Neuronal stem cell (in vitro differentiated cells): ENCODE measurements at regions not wholly inside any gene's neighbourhood (a gene's known extent, or its start where the extent isn't known, plus 50 kb on each side); places are given as distances from the start of the nearest gene placed in this dataset.

Source experiments
- DNase-seq: peaks from one replicate; pipeline ENCODE4 v3.0.0-alpha.2; 2013; ENCODE audit warnings: low spot score
- H2AFZ ChIP-seq: one replicate; pipeline ENCODE4 v1.6.1; 2013; ENCODE audit warnings: mild to moderate bottlenecking, low read length, inconsistent platforms
- H2AK5ac ChIP-seq: 2 replicates; pipeline ENCODE4 v1.6.1; 2013; ENCODE audit warnings: low read depth, mild to moderate bottlenecking, inconsistent platforms, low read length, moderate library complexity, mixed read lengths
- H2BK120ac ChIP-seq: 2 replicates; pipeline ENCODE4 v1.6.1; 2013; ENCODE audit warnings: low read depth, mild to moderate bottlenecking, inconsistent platforms, low read length, moderate library complexity, mixed read lengths
- H2BK12ac ChIP-seq: one replicate; pipeline ENCODE4 v1.6.1; 2013; ENCODE audit warnings: low read length, inconsistent platforms
- H2BK15ac ChIP-seq: 2 replicates; pipeline ENCODE4 v1.6.1; 2013; ENCODE audit warnings: mild to moderate bottlenecking, low read length, inconsistent platforms, mixed read lengths
- H2BK5ac ChIP-seq: one replicate; pipeline ENCODE4 v1.6.1; 2013; ENCODE audit warnings: inconsistent platforms, mild to moderate bottlenecking, low read length, moderate library complexity
- H3K14ac ChIP-seq: one replicate; pipeline ENCODE4 v1.6.1; 2013; ENCODE audit warnings: low read length, inconsistent platforms
- H3K18ac ChIP-seq: 2 replicates; pipeline ENCODE4 v1.6.1; 2013; ENCODE audit warnings: low read length, inconsistent platforms
- H3K23ac ChIP-seq: 2 replicates; pipeline ENCODE4 v1.6.1; 2013; ENCODE audit warnings: low read depth, mild to moderate bottlenecking, mixed read lengths, low read length, inconsistent platforms; ENCODE audit not compliant: poor library complexity
- H3K27ac ChIP-seq: replicated peaks from 3 replicates; pipeline ENCODE4 v1.5.1; 2013; ENCODE audit warnings: low read length, inconsistent platforms
- H3K27me3 ChIP-seq, 3 experiments: 2 replicates each; pipeline ENCODE4 v1.6.1; 2013; ENCODE audit warnings: low read length in 3 of 3, mild to moderate bottlenecking in 2 of 3, inconsistent platforms in 1 of 3, low read depth in 1 of 3, mixed read lengths in 1 of 3, moderate library complexity in 1 of 3; ENCODE audit not compliant: control insufficient read depth in 3 of 3, insufficient read depth in 3 of 3
- H3K36me3 ChIP-seq, 2 donors: replicated peaks in 1 of 2; 2 replicates each; pipeline ENCODE4 v1.6.1; 2013; ENCODE audit warnings: low read length in 2 of 2; ENCODE audit not compliant: control insufficient read depth in 2 of 2, insufficient read depth in 2 of 2
- H3K4ac ChIP-seq: 2 replicates; pipeline ENCODE4 v1.6.1; 2013; ENCODE audit warnings: inconsistent platforms, mild to moderate bottlenecking, low read length, moderate library complexity
- H3K4me1 ChIP-seq, 2 donors: 1 replicate in 1 of 2; 2 replicates in 1 of 2; pipeline ENCODE4 v1.6.1; 2013; ENCODE audit warnings: low read length in 2 of 2, low read depth in 1 of 2; ENCODE audit not compliant: control insufficient read depth in 2 of 2, insufficient read depth in 1 of 2
- H3K4me2 ChIP-seq: one replicate; pipeline ENCODE4 v1.6.1; 2013; ENCODE audit warnings: mild to moderate bottlenecking, low read length, inconsistent platforms; ENCODE audit not compliant: insufficient read depth, poor library complexity, severe bottlenecking
- H3K4me3 ChIP-seq, 2 donors: 2 replicates each; pipeline ENCODE4 v1.5.1; 2013; ENCODE audit warnings: low read length in 2 of 2, mild to moderate bottlenecking in 2 of 2, inconsistent platforms in 1 of 2, moderate library complexity in 1 of 2
- H3K79me1 ChIP-seq: one replicate; pipeline ENCODE4 v1.6.1; 2013; ENCODE audit warnings: low read depth, mild to moderate bottlenecking, inconsistent platforms, low read length, moderate library complexity
- H3K9ac ChIP-seq: one replicate; pipeline ENCODE4 v1.6.1; 2013; ENCODE audit warnings: mild to moderate bottlenecking, low read depth, low read length, inconsistent platforms; ENCODE audit not compliant: poor library complexity
- H3K9me3 ChIP-seq, 2 donors: replicated peaks in 1 of 2; 2 replicates each; pipeline versions ENCODE3 to v1.6.1; 2013; ENCODE audit warnings: low read length in 2 of 2, mild to moderate bottlenecking in 2 of 2, inconsistent platforms in 1 of 2, low read depth in 1 of 2, mixed read lengths in 1 of 2, moderate library complexity in 1 of 2; ENCODE audit not compliant: control insufficient read depth in 2 of 2, insufficient read depth in 1 of 2
- H4K8ac ChIP-seq: one replicate; pipeline ENCODE4 v1.6.1; 2013; ENCODE audit warnings: low read depth, mild to moderate bottlenecking, inconsistent platforms, low read length, moderate library complexity
- H4K91ac ChIP-seq: one replicate; pipeline ENCODE4 v1.6.1; 2013; ENCODE audit warnings: low read length, low read depth, mild to moderate bottlenecking, inconsistent platforms; ENCODE audit not compliant: poor library complexity
- WGBS, 2 donors: extraction: QIAGEN DNeasy Blood & Tissue Kit; methylation state at CpG; one replicate each; pipeline ENCODE4 v1.1.7; 2013; ENCODE audit warnings: missing lambda C conversion rate in 2 of 2, mixed read lengths in 1 of 2; ENCODE audit not compliant: insufficient read length in 2 of 2, insufficient replicate concordance in 1 of 2; ENCODE audit errors: extremely low coverage in 2 of 2; 5-methylcytosine and 5-hydroxymethylcytosine counted together

- no peak overlapping the region for H3K27ac ChIP-seq
- no peaks in the 10 kb centered on the region for H3K79me1 ChIP-seq
- H2BK12ac ChIP-seq: no peak overlapping the region
- H2AFZ ChIP-seq: no peak overlapping the region
- no peak overlapping the region for H2BK120ac ChIP-seq
- H3K9ac ChIP-seq: no peak overlapping the region
- no peak overlapping the region for H3K4ac ChIP-seq
- H3K23ac ChIP-seq: no peak overlapping the region
- H3K36me3 ChIP-seq: no peaks in the 10 kb centered on the region
- WGBS, 2 donors: no CpG with 5 or more reads among the region's 1 CpG
- H3K4me2 ChIP-seq: no peak overlapping the region
- DNase-seq: no peak
- H3K27me3 ChIP-seq: no peaks in the 10 kb centered on the region
- no peak overlapping the region for H3K4me3 ChIP-seq
- H3K14ac ChIP-seq: no peak overlapping the region
- H2BK5ac ChIP-seq: no peak overlapping the region
- no peak overlapping the region for H4K8ac ChIP-seq
- H3K4me1 ChIP-seq: peaks cover 2 to 4% of the 10 kb centered on the region in 2 donors
- H4K91ac ChIP-seq: no peak overlapping the region
- H3K9me3 ChIP-seq: no peaks in the 10 kb centered on the region
- no peak overlapping the region for H2AK5ac ChIP-seq
- no peak overlapping the region for H3K18ac ChIP-seq
- H2BK15ac ChIP-seq: no peak overlapping the region
Observed at GRCh38 chr3:152121270-152121636, 147.5 kb upstream of the MBNL1 start.

- H3K27ac ChIP-seq: no peak overlapping the region
- no peak overlapping the region for H3K4ac ChIP-seq
- no peak overlapping the region for H2BK15ac ChIP-seq
- H2BK5ac ChIP-seq: no peak overlapping the region
- no peak overlapping the region for H4K8ac ChIP-seq
- H3K4me2 ChIP-seq: no peak overlapping the region
- no peaks in the 10 kb centered on the region for H3K36me3 ChIP-seq
- H3K9ac ChIP-seq: no peak overlapping the region
- no peak for DNase-seq
- H3K79me1 ChIP-seq: no peaks in the 10 kb centered on the region
- WGBS, 2 donors: no CpG with 5 or more reads among the region's 5 CpGs
- no peak overlapping the region for H2BK12ac ChIP-seq
- no peak overlapping the region for H2BK120ac ChIP-seq
- no peak overlapping the region for H2AFZ ChIP-seq
- H3K4me3 ChIP-seq: no peak overlapping the region
- H2AK5ac ChIP-seq: no peak overlapping the region
- no peaks in the 10 kb centered on the region for H3K27me3 ChIP-seq
- H3K23ac ChIP-seq: no peak overlapping the region
- no peaks in the 10 kb centered on the region for H3K9me3 ChIP-seq
- no peak overlapping the region for H3K14ac ChIP-seq
- no peak overlapping the region for H4K91ac ChIP-seq
- no peak overlapping the region for H3K18ac ChIP-seq
- peaks cover 2 to 4% of the 10 kb centered on the region in 2 donors for H3K4me1 ChIP-seq
Observed at GRCh38 chr3:152122851-152123250, 145.9 kb upstream of the MBNL1 start.

- Histone ChIP-seq H3K9me3 (no peaks in the 10 kb centered on the region), H2BK12ac (no peak overlapping the region), H2BK120ac (no peak overlapping the region), H3K23ac (no peak overlapping the region), H4K91ac (no peak overlapping the region), H2BK15ac (no peak overlapping the region), H3K27me3 (no peaks in the 10 kb centered on the region), H3K4me3 (no peak overlapping the region), H4K8ac (no peak overlapping the region), H2AFZ (peak overlapping the region; percentile 17), H3K14ac (no peak overlapping the region), H2BK5ac (no peak overlapping the region), H3K79me1 (no peaks in the 10 kb centered on the region), H3K18ac (no peak overlapping the region), H3K27ac (no peak overlapping the region), H3K36me3 (no peaks in the 10 kb centered on the region), H2AK5ac (no peak overlapping the region), H3K4ac (no peak overlapping the region), H3K4me2 (no peak overlapping the region), H3K4me1 (peaks cover 2 to 4% of the 10 kb centered on the region in 2 donors), H3K9ac (no peak overlapping the region)
- WGBS, 2 donors: no CpG with 5 or more reads among the region's 1 CpG
- DNase-seq: no peak
Observed at GRCh38 chr3:152123457-152123856, 145.3 kb upstream of the MBNL1 start.

GRCh38 chr3:152126260-152126659, 142.5 kb upstream of the MBNL1 start:
- Histone ChIP-seq H3K4ac (no peak overlapping the region), H3K9ac (no peak overlapping the region), H3K27ac (no peak overlapping the region), H3K79me1 (no peaks in the 10 kb centered on the region), H3K23ac (no peak overlapping the region), H2BK12ac (no peak overlapping the region), H3K4me2 (no peak overlapping the region), H2BK120ac (no peak overlapping the region), H3K9me3 (no peaks in the 10 kb centered on the region), H2AFZ (no peak overlapping the region), H2BK15ac (no peak overlapping the region), H3K14ac (no peak overlapping the region), H3K27me3 (no peaks in the 10 kb centered on the region), H4K8ac (no peak overlapping the region), H2AK5ac (no peak overlapping the region), H3K4me3 (no peak overlapping the region), H2BK5ac (no peak overlapping the region), H4K91ac (no peak overlapping the region), H3K4me1 (peaks cover 2 to 4% of the 10 kb centered on the region in 2 donors), H3K36me3 (no peaks in the 10 kb centered on the region), H3K18ac (no peak overlapping the region)
- no peak for DNase-seq
- WGBS, 2 donors: no CpG with 5 or more reads among the region's 2 CpGs
